ENCODE measurements at regions not wholly inside any gene's neighbourhood (a gene's known extent, or its start where the extent isn't known, plus 50 kb on each side); places are given as distances from the start of the nearest gene placed in this dataset.
A peak's percentile ranks its signal among the peaks of the same experiment; 100 is the strongest.

DNA sequence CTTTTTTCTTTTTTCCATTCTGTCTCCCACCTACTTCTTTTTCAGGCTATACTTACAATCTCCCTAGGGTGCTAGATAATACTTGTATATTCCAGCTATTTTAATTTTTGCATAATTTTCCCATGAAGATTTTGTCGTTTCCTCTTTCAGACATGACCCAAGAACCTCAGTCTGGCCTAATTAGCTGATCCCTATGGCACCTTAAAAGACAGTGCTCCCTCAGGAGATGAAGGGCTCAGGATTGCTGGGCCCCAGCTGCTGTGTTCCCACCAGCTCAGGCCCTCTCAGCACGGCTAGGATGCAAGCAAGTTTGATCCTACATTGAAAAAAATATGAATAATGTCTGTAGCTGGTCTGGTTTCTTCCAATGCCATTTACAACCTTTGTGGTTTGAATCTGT, 55.0 kb upstream of the RGS5 start:
- Histone ChIP-seq H3K27me3 (ENCODE audit: low read depth) (no peaks in the 10 kb centered on the region), H3K27ac (replicated peaks) (peak overlapping the region; percentile 47), H3K9me3 (replicated peaks) (no peaks in the 10 kb centered on the region), H3K36me3 (no peaks in the 10 kb centered on the region), H3K4me1 (no peaks in the 10 kb centered on the region), H3K4me3 (no peak overlapping the region)
- intact Hi-C loops (cut with micrococcal nuclease), result no loop called here
- DNase-seq, result no peak
- TF ChIP-seq, protein P1, sequence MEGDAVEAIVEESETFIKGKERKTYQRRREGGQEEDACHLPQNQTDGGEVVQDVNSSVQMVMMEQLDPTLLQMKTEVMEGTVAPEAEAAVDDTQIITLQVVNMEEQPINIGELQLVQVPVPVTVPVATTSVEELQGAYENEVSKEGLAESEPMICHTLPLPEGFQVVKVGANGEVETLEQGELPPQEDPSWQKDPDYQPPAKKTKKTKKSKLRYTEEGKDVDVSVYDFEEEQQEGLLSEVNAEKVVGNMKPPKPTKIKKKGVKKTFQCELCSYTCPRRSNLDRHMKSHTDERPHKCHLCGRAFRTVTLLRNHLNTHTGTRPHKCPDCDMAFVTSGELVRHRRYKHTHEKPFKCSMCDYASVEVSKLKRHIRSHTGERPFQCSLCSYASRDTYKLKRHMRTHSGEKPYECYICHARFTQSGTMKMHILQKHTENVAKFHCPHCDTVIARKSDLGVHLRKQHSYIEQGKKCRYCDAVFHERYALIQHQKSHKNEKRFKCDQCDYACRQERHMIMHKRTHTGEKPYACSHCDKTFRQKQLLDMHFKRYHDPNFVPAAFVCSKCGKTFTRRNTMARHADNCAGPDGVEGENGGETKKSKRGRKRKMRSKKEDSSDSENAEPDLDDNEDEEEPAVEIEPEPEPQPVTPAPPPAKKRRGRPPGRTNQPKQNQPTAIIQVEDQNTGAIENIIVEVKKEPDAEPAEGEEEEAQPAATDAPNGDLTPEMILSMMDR (IDR thresholded peaks at IDR 0.05; ENCODE audit: borderline replicate concordance), result no peak

DNA sequence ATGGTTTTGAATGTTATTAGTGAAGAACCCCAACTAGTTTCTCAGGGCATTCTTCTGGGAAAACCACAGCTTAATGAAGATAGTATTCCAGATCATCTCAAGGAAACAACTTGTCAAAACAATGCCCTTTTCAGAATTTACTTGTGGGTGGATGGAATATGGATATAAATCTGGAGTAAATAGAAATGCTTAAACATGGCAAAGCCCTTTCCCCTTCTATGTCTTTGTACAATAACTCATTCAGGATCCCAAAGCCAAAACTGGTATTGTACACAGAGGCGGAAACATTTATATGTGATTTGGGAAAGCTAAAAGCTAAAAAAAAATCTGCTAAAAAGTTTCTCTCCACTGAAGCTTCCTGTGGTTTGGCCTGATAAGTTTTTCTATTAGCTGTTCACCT, 55.5 kb upstream of the RGS5 start:
- intact Hi-C loops (cut with micrococcal nuclease), result no loop called here
- Histone ChIP-seq H3K4me3 (no peak overlapping the region), H3K9me3 (replicated peaks) (no peaks in the 10 kb centered on the region), H3K36me3 (no peaks in the 10 kb centered on the region), H3K4me1 (no peaks in the 10 kb centered on the region), H3K27me3 (ENCODE audit: low read depth) (no peaks in the 10 kb centered on the region), H3K27ac (replicated peaks) (peak overlapping the region; percentile 47)
- DNase-seq, result no peak
- TF ChIP-seq, protein P1 (IDR thresholded peaks at IDR 0.05; ENCODE audit: borderline replicate concordance), result no peak

DNA sequence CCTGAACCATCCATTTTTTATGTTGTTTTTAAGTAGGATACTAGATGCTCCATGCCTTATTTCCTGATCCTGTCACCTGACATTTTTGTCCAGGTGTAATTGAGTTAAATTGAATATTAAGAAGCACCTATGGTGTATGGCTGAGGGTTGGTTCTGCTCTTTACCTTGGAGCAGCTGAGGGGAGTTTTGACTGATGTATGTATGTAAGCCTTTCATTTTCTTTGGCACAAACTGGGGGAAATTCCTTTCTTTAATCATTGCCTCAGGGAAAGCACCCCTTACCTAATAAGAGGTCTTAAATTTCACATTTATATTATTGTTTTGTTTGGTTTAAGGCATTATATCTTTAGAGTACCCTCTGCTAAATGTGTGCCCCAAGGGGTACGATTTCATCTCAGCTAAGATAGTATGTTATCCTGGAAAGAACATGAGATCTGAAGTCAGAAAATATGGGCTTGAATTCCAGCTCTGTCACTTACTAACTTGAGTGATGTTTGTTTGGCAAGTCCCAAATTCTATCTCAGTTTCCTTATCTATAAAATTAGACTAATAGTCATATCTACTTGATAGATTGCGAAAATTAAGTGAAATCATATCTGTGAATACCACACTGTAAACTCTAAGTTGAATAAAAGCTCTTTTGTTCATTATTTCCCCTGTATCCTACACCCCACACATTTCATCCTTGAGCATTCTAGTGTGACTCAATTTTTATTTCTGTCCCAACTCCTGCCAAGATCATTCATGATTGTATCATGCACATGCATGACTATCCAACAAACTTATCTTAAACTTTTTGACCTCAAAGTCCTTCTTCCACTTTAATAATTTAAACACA, 57.7 kb upstream of the NUF2 start:
- H3K4me3 ChIP-seq, result no peak overlapping the region
- H3K27me3 ChIP-seq (ENCODE audit: low read depth), result no peaks in the 10 kb centered on the region
- no peak overlapping the region for H3K27ac ChIP-seq (replicated peaks)
- H3K4me1 ChIP-seq, result no peaks in the 10 kb centered on the region
- intact Hi-C loops (cut with micrococcal nuclease), result no loop called here
- DNase-seq, result no peak
- H3K9me3 ChIP-seq (replicated peaks), result no peaks in the 10 kb centered on the region
- H3K36me3 ChIP-seq, result no peaks in the 10 kb centered on the region
- TF ChIP-seq, protein P1 (IDR thresholded peaks at IDR 0.05; ENCODE audit: borderline replicate concordance), result no peak

DNA sequence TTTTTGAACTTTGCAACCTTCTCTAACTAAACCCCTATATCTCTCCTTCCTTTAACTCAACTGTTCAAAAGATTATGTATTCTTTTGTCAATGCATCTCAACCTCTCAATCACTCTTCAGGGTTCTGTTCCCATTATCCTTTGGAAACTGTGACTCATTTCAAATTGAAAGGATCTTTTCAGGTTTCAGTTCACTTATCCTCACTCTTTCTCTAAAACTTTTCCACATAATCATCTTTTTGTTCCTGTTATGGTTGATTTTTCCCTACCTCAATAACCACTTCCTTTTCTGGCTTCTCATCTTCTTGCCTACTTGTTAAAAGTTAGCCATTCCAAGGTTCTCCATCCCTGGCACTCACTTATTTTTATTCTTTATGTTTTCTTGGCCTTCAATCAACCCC, 56.2 kb upstream of the NUF2 start:
- no peaks in the 10 kb centered on the region for H3K9me3 ChIP-seq (replicated peaks)
- DNase-seq, result no peak
- TF ChIP-seq, protein P1 (IDR thresholded peaks at IDR 0.05; ENCODE audit: borderline replicate concordance), result no peak
- no peak overlapping the region for H3K27ac ChIP-seq (replicated peaks)
- no peaks in the 10 kb centered on the region for H3K36me3 ChIP-seq
- no peaks in the 10 kb centered on the region for H3K4me1 ChIP-seq
- H3K4me3 ChIP-seq, result no peak overlapping the region
- no peaks in the 10 kb centered on the region for H3K27me3 ChIP-seq (ENCODE audit: low read depth)
- intact Hi-C loops (cut with micrococcal nuclease), result no loop called here

DNA sequence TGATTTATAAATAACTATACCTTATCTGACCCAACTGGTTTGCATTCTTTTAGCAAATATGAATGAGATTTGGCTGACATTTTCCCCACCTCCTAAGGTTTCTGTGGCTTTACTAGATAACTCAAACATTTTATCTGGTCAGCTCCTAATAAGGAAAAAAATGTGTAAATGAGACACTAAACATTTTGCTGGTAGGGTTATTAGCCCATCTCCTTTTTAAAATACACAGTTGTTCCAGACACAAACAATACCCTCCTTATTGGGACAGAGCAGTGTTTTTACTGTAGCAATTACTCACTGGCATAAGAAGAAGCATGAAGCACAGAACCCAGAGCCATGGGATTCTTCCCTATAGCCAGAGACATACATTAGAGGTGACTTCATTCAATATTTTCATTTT, 53.8 kb upstream of the NUF2 start:
- Histone ChIP-seq H3K36me3 (no peaks in the 10 kb centered on the region), H3K27ac (replicated peaks) (no peak overlapping the region), H3K9me3 (replicated peaks) (no peaks in the 10 kb centered on the region), H3K4me1 (no peaks in the 10 kb centered on the region), H3K4me3 (no peak overlapping the region), H3K27me3 (ENCODE audit: low read depth) (no peaks in the 10 kb centered on the region)
- no peak for DNase-seq
- TF ChIP-seq, protein P1 (IDR thresholded peaks at IDR 0.05; ENCODE audit: borderline replicate concordance), result no peak
- intact Hi-C loops (cut with micrococcal nuclease), result no loop called here

Data from left ventricle myocardium inferior (tissue), 1 donor.